HG02678 (cell line): ENCODE measurements at regions not wholly inside any gene's neighbourhood (a gene's known extent, or its start where the extent isn't known, plus 50 kb on each side); places are given as distances from the start of the nearest gene placed in this dataset.
A peak's percentile ranks its signal among the peaks of the same experiment; 100 is the strongest.
"Not testable (repeated sequence)": the region's sequence is repeated elsewhere in the genome, so short reads cannot be mapped to it uniquely, and the experiment has no call there.

ENCODE experiments used
- ATAC-seq: cut with Tn5 transposase; IDR thresholded peaks from one replicate; pipeline ENCODE4 v1.9.1; 2021; ENCODE audit warnings: mild to moderate bottlenecking, moderate library complexity; ENCODE audit not compliant: unreplicated experiment

DNA sequence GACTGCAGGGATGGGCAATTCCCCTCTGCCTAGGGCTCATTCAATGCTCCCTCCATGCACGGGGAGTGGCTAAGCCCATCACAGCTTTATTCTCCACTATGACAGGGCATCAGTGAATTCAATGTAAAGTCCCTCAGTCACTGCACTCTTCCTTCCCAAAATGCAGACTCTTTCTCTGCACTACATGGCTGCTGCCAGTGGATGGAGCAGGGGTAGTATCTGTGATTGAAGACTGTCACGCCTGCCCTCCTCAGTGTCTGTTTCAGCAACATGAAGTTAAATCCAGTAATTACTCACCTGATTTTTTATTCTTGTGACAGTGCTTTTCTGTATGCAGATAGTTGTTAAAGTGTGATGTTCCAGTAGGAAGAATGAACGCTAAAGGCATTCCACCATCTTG, 1323.2 kb downstream of the AMY1C start:
- ATAC-seq, result no peak

DNA sequence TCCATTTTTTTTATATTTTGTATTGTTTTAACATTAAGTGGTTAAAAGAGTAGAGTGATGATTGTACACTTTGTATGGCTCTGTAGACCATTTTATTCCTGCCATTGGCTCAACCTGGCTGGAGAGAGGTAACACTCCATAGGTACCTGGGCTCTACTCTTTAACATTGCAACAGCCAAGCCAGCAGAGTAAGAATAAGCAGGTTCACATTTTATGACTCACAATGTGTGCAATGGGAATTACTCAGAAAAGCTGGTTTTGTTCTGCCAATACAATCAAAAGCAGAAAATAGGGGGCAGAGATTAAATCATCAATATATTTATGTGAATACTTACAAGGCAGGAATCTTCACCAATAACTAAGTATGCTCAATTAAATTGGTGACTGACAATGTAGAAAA, 1324.0 kb downstream of the AMY1C start:
- no peak for ATAC-seq

DNA sequence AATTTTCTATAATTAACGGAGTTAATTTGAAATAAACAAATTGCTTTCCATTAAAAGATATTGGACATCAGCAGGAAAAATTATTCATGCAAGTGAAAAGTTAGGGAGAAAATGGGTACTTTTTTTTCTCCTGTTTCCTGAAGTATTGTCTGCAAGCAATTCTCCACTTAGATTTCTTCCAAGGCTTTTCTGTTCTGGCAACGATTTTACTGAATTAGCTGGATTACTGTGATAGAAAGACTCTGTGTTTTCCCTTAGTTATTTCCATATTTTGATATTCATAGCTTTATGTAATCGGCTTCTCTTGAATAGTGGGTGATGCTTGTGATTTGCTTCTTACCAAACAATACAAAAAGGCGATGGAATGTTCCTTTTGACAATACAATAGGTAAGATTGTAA, 1333.9 kb downstream of the AMY1C start:
- no peak for ATAC-seq

DNA sequence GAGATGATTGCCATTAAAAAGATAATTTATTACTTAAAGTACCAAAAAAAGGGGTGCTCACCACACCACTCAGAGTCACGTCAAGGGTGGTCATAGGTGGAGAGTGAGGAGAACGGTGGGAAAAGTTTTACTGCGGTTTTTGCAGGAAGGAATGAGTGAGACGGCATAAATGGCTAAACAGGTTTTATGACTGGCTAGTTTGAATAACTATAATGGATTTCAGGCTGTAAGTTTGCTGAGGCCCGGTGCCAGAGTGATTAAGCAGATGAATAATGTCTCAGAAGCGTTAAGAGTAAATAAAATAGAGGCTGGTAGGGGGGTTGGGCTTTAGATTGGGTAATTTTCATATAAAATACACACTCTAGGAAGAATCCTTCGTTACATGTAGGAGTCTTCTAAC, 1337.8 kb downstream of the AMY1C start:
- no peak for ATAC-seq

DNA sequence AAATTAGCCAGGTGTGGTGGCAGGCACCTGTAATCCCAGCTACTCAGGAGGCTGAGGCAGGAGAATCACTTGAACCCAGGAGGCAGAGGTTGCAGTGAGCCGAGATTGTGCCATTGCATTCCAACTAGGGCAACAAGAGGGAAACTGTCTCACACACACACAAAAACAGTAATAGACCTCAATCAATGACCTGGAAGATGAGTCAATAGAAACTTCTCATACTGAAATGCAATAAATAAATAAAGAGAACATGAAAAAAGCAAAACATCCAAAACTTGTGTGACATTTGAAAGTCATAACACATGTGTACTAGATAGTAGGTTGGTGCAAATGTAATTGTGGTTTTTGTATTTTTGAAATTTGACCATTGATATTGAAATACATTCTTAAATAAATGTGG, 1338.5 kb downstream of the AMY1C start:
- no peak for ATAC-seq

DNA sequence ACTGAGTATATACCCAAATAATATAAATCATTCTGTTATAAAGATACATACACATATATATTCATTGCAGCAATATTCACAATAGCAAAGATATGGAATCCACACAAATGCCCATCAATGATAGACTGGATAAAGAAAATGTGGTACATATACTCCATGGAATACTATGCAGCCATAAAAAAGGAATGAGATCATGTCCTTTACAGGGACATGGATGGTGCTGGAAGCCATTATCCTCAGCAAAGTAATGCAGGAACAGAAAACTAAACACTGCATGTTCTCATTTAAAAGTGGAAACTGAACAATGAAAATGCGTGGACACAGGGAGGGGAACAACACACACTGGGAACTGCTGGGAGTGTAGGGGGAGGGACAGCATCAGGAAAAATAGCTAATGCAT, 1344.2 kb downstream of the AMY1C start:
- not testable (repeated sequence) for ATAC-seq

DNA sequence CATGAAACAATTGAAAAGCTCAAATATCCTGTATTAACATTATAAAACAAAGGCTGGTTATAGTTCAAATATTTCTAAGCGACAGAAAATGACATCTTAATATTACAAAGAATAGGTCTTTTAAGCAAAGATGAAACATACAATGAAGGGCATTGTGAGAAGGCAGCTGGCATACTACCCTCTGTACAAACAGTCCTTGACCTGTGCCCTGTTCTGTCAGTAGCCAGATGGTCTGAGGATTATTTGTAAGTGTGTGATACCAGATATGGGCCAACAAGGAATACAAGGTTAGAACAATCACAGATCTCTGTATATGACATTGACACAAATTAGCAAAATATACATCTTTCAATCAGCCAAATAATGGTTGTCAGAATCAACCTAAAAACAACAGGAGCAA, 1350.4 kb downstream of the AMY1C start:
- no peak for ATAC-seq

DNA sequence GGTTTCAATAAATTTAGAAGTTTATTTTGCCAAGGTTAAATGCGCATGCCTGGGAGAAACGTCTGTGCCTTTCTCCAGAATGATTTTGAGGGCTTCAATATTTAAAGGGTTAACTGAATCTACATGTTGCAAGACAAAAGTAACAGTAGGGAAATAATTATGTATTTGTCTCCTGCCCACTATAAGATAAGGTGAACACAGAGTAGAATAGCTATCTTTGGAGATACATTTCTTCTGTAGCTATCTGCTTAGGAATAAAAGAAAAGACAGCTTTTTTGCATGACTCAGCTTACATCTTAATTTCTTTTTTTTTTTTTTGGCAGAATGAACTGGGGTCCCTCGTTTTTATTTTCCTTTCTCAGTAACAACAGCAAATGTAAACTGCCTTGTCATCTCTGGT, 1351.6 kb downstream of the AMY1C start:
- ATAC-seq, result no peak

DNA sequence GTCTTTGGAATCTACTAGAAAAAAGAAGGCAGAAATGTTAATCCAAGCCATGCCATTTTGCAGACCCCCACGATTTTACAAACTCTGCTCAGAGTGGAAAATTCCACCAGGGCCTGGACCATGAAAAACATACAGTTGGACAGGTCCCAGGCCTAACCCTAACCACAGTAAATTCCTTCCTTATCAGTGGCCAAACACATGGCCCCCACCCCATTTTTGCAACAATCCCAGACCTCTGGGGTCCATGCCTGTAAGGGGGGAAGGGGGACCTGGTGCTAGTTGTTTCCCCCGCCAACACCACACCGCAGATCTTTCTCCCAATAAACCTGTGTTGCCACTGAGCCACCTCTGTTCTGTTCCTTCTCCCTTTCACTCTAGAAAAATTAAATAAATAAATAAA, 1352.7 kb downstream of the AMY1C start:
- ATAC-seq, result no peak

DNA sequence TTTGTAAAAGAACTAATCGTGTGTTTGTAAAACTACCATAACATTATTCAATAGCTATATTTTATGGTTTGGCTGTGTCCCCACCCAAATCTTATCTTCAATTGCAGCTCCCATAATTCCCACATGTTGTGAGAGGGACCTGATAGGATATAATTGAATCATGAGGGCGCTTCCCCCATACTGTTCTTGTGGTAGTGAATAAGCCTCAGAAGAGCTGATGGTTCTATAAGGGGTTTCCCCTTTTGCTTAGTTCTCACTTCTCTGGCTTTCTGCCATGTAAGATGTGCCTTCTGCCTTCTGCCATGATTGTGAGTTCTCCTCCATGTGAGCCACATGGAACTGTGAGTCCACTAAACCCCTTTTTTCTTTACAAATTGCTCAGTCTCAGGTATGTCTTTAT, 1372.3 kb downstream of the AMY1C start:
- ATAC-seq, result no peak

DNA sequence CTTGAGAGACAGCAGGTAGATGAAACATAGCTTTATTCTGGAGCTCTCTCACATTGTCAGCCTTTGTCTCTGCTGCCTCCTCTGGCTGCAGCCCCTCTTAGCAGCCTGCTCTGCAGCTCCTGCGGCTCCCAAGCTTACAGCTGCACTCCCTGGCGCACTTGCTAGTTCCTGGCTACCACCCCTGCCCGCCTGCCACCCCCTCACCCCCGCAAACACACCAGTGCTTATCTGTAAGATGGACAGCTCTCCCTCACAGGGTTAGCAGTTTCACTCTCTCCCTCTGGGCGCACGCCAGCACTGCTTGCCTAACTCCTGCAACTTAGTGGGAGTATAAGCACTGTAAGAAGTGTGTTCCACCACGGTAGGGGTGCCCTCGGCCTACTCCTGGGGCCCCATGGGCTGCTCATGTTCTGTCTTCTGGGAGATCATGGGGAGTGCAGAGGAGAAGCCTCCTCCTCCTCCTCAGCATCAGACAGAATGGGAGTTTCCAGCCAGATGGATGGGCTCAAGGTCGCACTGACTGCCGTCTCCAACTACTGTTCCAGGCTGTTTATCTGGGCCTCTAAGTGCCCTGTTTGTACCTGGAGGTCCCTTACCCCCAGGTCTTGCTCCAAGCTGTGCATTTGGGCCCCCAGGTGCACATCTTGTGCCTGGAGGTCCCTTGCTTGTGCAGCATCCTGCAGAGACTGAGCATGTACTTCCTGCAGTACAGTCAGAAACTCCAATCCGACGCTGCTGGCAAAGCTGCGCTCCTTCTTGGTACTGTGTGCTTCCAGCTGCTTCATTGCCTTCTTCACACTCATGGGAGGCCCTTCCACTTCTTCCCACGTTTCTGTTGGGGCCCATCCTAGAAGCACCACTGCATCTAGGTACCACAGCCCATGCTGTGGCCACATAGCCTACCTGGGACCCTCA, 1388.1 kb downstream of the AMY1C start:
- peak; percentile 58 for ATAC-seq

DNA sequence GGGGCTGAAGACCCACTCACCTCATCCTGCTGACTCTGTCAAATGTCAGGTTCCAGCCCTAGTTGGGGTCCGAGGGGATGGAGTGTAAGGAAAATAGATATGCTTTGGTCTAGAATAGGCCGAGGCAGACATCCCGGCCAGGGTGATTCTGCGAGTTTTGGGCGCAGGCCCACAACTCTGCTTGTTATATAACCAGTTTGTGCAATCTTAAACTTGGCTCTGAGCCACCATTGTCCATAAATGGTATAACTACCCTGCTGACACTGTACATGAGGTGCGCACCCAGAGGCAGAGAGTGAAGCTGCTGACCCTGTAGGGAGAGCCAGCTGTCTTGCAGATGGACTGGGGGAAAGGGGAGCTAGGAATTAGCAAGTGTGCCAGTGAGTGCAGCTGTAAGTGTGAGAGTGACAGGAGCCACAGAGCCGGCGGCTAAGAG, 1388.8 kb downstream of the AMY1C start:
- ATAC-seq, result no peak

DNA sequence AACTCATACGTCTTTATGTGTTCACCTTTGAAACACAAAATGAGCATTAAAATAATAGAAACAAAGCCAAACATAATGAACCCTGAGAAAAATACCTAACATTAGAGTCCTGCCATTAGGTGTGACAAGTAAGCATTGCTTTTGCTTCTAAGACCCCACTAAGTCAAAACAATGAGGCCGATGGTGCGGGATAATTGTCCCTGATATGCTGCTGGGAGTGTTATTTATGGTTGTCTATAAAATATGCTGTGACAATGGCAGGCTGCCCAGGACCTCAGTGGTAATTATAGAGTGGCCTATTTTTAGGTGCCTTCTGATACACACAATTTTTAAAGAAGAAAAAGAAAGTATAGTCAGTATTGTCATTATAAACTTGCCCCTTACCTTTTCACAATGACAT, 1423.1 kb downstream of the AMY1C start:
- ATAC-seq, result no peak

DNA sequence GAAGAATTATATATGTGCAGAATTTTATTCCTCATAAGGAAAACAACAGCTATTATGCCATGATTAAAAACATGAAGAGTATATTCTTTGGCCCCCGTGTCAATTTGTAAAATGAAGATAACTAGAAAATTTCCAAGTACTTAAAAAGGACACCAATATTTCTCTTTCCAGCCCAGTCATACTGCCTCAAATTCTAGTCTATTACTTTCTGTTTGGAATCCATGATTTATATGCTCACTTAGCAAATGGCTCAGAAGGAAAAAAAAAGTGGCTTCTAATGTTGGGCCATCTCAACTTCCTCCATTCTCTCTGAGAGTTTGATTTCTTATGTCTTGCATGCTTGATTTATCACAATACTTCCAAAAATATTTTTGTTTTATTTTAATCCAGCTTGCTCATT, 1431.1 kb downstream of the AMY1C start:
- ATAC-seq, result no peak

DNA sequence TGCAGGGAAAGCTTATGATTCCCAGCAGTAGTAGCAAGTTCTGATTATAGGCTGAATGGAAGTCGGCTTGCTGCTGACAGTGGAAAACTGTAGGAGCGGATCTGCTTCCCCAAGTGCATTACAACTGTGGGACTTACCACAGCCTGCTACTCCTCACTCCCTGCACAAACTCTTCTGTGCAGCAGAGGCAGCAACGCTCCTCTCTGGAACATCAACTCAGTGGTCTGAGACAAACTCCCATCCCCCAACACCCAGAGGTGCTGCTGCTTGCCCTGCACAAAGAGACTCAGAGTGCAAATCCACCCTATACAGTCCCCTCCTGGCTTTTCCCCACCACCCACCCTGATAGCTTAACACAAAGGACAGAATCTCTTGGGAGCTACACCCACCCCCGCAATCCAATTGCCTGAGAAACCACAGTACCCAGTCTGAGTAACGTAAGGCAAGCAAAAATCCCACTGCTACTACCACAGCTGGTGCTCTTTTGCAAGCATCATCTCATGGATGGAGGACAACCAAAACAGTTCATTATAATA, 1455.2 kb downstream of the AMY1C start:
- ATAC-seq, result no peak

DNA sequence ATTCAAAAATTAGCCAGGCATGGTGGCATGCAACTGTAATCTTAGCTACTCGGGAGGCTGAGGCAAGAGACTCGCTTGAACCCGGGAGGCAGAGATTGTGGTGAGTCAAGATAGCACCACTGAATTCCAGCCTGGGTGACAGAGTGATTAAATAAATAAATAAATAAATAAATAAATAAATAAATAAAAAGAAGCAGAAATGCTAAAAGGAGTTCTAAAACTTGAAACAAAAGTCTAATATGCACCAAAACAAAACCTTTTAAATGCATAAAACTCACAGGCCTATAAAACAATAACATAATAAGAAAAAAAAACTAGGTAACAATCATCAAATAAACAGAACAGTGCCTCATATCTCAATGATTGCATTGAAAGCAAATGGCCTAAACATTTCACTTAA, 1458.9 kb downstream of the AMY1C start:
- no peak for ATAC-seq

DNA sequence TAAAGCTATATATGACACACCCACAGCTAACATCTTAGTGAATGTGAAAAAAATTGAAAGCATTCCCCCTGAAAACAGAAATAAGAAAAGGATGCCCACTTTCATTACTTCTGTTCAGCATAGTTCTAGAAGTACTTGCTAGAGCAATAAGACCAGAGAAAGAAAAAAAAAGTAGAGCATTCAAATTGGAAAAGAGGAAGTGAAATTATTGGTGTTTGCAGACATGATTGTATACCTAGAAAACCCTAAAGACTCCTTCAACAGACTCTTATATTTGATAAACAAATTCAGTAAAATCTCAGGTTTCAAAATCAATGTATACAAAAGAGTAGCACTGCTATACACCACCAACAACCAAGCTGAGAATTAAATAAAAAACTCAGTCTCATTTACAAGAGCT, 1461.0 kb downstream of the AMY1C start:
- no peak for ATAC-seq

DNA sequence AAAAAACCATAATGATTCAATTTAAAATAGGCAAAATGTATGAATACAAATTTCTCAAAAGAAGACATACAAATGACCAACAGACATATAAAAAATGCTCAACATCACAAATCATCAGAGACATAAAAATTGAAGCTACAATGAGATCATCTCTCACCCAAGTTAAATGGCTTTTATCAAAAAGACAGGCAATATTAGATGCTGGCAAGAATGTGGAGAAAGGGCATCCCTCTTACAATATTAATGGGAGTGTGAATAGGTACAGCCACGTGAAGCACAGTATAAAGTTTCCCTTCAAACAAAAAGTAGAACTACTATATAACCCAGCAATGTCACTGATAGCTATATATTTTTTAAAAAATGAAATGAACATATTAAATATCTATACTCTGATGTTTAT, 1481.7 kb downstream of the AMY1C start:
- ATAC-seq, result no peak

DNA sequence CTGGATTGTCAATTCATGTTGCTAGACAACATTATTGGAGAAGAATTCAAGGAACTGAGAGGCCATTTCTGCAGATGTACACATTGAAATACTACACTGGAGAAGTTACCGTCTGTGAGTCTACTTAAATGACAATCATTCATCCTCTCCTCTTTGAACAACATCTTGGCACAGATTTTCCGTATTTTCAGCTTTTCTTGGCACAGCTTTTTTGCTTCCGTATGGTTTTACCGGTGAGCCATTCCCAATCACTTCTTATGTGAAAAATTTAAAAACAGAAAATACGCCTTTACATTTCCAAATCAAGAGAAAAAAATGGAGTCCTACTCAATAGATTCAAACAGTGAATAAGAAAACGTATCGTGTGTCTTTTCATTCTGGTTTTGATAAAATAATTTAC, 1493.7 kb downstream of the AMY1C start:
- no peak for ATAC-seq

DNA sequence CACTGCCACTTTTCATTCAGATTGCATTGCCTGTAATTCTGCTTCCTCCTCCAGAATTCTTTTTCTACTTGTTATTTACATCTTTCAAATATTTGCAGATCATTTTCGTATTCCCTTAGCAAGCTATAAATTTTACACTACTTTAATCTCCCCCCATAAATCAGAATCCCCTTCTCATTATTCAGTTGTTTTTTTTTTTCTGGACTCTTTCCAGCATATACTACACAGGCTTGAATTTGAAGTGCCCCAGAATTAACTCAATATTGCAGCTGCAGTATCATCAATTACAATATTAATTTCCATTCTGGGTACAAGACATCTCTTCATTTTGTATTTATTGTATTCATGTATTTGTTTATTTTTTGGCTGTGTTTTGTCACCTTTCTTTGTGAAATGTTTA, 1494.3 kb downstream of the AMY1C start:
- ATAC-seq, result no peak

DNA sequence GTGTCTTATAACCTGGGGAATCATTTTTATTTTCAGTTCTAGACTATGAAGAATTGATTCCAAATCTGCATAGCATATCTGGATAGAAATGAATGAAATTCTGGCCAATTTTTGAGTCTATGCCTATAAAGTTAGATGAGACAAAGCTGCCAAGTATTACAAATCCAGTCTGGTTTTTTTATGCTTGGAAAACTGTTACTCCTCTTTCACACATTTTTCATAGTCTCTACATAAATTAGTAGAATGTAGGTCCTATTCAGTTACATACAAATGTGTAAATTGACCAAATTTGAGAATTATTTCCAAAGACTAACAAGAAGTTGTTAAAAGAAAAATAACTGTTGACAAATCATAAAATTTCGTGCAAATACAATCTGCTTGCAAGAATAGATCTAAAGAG, 1505.2 kb downstream of the AMY1C start:
- ATAC-seq, result no peak

DNA sequence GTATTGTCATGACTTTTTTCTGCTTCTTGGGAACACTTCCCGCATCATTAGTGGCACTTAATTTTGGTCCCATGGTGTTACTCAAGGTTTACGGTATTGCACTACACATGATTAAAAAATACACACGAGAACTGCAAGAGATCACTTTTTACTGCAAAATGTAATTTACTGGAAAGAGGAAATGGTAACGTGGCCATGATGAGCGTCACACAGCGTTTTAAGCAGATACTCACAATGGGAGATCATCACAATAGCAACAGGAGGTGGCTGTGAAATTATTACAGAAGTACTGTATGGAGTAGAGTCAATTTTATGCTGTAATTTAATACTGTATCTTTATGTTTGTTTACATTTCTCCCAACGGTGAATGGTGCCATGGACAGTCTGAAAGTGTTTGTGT, 1510.3 kb downstream of the AMY1C start:
- no peak for ATAC-seq

DNA sequence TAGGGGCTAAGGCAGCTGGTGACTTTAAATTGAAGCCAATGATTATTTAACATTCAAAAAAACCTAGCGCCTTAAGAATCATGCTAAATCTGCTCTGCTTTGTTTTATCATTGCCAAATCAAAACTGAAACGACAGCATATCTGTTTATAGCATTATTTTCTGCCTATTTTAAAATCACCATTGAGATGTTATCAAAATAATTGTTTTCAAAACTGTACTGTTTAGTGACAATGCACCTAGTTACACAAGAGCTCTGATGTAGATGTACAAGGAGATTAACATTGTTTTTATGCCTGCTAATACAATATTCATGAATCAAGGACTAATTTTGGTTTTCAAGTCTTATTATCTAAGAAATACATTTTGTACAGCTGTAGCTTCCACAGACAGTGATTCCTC, 1521.3 kb downstream of the AMY1C start:
- no peak for ATAC-seq
